HG03159 (cell line): ENCODE measurements at regions not wholly inside any gene's neighbourhood (a gene's known extent, or its start where the extent isn't known, plus 50 kb on each side); places are given as distances from the start of the nearest gene placed in this dataset.
"Not testable (repeated sequence)": the region's sequence is repeated elsewhere in the genome, so short reads cannot be mapped to it uniquely, and the experiment has no call there.

Source experiments
- ATAC-seq: cut with Tn5 transposase; IDR thresholded peaks from one replicate; pipeline ENCODE4 v1.9.1; 2021; ENCODE audit warnings: mild to moderate bottlenecking, moderate library complexity; ENCODE audit not compliant: unreplicated experiment

DNA sequence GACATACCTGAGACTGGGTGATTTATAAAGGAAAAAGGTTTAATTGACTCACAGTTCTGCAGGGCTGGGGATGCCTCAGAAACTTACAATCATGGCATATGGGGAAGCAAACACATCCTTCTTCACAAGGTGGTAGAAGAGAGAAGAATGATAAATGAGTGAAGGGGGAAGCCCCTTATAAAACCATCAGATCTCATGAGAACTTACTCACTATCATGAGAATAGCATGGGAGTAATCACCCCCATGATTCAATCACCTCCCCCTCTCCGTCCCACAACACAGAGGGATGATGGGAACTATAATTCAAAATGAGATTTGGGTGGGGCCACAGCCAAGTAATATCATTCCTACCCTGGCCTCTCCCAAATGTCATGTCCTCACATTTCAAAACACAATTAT lies 1206.0 kb upstream of the CELF4 start:
- ATAC-seq = not testable (repeated sequence)

DNA sequence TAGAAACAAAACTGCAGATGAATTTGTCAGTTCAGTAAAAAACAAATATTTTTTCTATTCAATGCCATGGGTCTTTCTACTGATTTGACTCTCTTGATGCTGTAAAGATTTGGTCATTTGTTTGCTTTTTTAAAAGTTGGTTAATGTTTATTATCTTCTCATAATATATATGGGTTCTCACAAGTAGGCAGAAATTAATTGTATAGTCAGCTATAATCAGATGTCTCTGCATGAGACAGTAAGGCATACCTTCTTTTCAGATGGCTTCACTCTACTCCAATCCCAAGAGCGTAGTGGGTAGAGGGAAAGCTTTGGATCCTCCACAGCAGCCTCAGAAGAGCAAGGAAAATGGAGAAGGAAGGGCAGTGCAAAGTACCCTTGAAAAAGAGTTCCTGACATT lies 1202.9 kb upstream of the CELF4 start:
- no peak for ATAC-seq

DNA sequence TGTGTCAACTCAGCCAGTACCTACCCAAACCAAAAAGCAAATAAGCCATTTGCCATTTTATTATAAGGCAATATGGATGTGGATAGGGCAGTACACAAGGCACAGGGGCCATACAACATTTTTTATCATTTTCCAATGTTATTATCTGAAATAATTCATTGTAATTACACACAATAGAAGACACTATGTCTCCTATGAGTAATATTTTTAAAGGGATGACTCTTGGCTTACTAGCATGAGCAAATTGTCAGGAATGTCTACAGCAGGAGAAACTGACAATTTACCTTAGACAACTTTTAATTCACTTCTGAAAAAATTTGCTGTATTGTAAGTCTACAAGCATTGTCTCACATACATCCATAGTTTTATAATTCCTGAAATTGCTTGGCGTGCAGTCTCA lies 1193.9 kb upstream of the CELF4 start:
- ATAC-seq = no peak

DNA sequence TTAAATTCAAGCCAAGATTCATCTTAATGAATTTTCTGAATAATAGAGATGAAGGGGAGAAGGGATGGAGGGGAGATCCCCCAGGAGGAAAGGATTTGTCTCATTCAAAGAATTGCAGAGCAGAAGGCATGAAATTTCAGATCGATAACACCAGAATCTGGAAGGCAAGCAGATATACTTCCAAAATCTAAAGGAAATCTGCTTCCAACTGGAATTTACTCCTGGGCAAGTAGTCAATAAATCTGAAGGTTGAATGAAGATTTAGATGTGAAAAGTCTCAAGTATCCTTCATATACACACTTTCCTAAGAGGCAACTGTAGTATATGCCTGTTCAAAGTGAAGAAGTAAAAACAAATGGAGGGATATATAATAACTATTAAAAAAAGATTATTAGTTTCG lies 1190.8 kb upstream of the CELF4 start:
- ATAC-seq = no peak

DNA sequence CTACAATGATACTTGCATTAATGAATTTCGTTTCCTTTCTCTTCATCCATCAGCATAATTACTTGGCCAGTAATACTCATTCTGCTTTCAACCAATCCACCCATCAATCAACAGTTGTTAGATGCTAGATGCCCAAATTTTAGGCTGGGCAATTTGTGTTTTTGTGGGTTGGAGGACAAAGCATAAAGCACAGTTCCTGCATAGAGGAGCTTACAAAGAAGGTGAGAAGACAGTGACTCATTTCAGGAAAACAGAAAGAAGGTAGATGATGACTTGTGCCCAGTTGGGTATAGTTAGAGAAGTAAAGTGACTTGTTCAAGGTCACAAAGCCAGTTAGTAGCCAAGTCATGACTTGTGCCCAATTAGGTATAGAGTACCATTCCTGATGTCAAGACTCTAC lies 1186.8 kb upstream of the CELF4 start:
- peak; percentile 63 for ATAC-seq

DNA sequence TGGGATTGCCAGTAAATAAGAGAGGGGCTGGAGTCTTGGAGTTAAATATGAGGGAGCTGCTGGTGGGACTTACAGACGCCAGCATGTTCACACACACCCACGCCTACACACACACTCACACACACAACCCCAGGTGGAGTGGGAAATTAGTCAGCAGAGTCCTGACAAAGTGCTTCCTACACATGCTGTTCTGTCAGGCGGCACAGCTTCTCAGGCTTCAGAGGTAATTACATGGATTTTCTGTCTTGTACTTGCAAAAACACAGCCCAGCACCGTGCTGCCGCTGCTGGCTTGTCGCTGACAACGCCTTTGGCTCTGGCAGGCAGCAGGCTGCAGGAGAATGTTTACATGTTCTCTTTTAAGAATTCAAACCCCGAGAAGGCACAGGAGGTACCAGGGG lies 1186.3 kb upstream of the CELF4 start:
- ATAC-seq = no peak

DNA sequence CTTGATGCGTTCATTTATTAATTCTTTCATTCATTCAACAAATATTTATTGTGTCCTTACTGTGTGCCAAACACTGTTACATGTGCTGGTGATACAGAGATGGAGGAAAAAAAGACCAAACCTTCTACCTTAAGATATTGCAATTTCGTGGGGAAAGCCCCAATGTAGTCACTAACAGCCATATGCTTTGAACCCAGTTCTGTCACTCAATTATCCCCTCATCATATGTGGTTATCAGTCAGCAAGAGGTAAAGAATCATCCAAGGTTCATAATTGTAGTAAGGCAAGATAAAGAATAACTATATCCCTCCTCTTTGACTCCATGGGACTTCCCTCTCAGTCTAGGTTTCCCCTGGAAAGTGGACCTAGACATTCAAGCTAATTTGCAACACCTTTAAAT lies 1185.6 kb upstream of the CELF4 start:
- ATAC-seq = no peak

DNA sequence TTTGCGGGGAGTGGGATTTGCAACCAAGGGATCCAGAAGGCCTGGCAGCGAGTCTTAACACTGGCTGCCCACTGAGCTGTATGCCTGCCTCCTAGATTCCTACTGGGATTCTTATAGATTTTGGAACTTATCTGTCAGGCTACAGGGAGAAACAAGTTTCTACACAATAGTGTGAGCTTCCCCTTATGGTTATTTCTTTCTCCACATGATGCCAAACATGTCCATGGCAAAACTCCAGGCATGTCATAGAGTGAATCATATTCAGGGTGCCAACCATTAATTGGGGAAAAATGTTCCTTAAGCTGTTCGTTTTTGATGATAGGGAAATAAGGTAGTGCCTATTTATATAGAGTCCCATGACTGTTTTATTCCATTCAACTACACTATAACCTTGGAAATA lies 1185.2 kb upstream of the CELF4 start:
- ATAC-seq = no peak

DNA sequence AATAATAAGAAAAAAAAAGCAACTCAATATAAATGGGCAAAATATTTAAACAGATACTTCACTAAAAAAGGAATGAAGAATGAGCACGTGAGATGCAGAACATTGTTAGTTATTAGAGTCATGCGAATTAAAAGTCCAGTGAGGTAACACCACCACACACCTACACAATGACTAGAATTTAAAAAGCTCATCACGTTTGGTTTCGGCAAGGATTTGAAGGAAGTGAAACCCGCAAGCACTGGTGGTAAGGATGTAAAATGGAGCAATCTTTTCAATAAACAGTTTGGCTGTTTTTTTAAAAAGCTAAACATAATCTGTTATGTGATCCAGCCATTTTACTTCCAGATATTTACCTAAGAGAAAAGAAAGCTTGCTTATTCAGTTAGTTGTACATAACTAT lies 1181.6 kb upstream of the CELF4 start:
- ATAC-seq = no peak

DNA sequence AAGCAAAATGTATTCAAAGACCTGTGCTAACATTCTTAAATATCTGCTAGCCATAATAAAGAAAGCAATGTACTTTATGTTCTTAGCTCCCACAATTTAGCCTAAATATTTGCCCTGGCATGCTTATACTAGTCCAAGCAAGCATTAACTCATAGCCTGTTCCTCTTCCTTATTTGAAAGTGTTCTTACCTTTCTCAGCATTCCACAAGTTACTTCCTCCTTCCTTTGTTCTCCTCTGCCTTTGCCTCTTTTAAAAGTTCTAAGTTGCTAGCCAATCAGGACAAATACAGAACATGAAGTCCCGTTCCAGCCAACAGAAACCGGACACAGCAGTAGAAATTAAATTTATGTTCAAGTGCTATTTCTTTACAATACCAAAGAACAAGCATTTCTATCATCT lies 1154.6 kb upstream of the CELF4 start:
- not testable (repeated sequence) for ATAC-seq

DNA sequence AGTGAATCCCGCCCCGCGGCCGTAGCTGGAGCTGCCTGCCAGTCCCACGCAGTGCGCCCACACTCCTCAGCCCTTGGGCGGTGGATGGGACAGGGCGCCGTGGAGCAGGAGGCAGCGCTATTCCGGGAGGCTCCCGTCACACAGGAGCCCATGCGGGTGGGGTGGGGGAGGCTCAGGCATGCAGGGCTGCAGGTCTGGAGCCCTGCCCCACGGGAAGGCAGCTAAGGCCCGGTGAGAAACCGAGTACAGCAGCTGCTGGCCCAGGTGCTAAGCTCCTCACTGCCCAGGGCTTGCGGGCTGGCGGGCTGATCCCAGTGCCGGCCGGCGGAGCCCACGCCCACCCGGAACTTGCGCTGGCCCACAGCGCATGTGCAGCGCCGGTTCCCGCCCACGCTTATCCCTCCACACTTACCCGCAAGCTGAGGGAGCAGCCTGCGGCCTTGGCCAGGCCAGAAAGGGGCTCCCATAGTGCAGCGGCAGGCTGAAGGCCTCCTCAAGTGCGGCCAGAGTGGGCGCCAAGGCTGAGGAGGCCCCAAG lies 1152.8 kb upstream of the CELF4 start:
- no peak for ATAC-seq

DNA sequence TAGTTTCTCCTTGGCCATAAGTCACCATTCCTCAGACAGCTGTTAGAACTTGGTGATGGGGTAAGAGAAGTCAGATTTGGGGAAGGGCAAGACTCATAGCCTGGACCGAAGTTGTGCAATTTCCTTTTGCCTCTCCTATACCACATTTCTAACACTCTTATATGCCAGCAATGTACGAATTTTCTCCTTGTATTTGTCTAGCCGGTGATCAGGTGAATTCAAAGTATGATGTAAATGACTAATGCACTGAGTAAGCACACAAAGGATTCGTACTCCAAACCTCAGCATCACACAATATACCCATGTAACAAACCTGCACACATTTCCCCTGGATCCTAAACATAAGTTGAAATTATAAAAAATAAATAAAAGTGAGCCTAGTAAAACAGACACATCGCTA lies 1143.5 kb upstream of the CELF4 start:
- no peak for ATAC-seq

DNA sequence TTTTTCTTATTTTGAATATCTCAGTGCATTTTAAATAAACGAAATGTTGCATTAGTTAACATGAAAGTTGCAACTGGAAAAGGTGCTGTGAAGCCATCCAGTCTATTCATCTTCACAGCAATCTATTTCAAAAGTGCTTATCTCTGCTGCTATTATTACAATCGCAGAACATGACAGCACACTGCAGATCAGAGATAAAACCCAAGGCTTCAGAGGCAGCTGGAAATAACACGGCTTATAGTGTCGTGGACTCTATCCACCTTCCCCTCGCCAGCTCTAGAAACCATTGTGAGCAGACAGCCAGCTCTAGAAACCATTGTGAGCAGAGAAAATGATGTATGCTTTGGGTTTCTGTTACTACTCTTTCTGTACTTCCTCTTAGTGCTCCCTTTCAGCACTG lies 1140.8 kb upstream of the CELF4 start:
- no peak for ATAC-seq

DNA sequence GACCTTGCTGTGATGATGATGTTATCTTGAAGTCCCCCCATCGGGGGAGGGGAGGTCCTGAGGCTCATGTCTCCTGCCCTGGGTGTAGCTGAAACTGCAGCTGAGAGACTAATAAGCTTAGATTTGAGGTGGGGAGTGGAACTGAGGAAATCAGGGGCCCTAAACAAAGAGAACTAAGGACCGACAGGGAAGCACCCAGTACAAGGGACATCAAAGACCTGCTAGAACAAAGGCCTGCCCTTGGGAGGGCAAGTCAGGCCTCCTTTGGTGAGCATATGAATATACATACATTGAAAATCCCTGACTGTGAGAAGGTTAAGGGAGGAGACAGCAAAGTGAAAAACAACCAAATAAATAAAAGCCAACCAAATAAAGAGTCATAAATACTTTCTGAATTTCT lies 1132.5 kb upstream of the CELF4 start:
- no peak for ATAC-seq

DNA sequence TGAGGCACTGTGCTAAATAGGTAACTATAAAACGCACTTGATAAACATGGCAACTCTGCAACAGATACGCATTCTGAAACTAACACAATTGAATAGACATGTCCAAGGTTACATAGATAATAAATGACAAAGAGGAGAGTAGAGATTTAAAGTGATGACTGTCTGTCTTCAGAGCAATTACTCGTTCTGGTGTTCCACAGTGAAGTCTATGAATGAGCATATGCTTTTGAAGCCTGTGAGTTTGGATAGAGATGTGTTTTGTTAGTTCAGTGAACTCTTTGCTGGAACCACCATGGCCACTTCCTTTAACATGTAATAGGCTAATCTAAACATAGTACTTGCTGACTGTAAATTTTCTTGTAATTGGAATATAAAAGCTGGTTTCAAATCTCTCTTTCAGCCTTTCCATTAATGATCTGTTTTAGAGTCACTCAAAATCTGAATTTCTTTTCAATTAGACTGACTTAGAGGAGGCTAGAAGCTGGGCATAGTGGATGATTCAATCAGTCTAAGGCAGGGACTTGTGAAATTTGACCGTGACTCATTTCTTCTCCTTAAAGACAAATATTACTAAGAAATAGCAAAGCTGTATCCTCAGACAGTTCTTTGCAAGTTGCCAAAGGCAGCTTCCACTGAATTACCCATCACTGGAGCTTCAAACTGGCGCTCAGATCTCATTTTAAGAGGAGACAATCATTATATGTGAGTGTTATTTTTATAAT lies 1130.1 kb upstream of the CELF4 start:
- ATAC-seq = no peak

DNA sequence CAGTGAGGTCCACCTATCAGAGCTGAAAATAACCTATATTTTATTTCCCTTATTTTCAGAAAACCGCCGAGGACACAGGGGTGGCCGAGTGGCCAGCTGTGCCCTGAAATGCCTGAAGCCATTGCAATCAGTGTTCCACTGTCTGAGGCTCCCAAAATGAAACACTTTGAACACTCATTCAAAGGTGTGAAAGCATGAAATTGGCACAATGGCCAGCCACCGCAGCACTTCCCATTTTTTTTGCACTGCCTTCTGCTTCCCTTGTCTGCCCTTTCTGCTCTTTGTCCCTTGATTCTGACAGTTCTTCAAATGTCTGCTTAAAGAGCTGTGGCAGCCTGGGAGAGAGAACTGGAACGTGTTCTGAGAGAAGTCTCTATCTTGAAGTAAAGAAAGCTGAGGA lies 1127.5 kb upstream of the CELF4 start:
- no peak for ATAC-seq

DNA sequence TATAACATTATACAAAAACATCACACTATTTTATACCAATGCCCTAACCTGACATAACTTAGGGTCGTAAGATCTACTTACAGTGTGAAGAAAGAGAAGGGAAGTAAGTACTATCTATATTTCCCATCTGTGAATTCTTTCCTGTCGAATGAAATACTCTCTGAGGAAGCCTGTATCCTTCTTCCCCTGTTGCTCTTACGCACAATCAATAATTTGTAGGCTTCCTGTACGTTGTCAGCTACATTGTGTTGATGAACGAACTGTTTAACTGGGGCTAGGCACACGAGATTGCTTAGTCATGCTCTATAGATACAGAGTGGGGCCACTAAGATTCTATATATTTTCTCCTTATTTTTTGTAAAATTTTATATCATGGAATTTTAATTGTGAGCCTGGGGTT lies 1125.0 kb upstream of the CELF4 start:
- no peak for ATAC-seq

DNA sequence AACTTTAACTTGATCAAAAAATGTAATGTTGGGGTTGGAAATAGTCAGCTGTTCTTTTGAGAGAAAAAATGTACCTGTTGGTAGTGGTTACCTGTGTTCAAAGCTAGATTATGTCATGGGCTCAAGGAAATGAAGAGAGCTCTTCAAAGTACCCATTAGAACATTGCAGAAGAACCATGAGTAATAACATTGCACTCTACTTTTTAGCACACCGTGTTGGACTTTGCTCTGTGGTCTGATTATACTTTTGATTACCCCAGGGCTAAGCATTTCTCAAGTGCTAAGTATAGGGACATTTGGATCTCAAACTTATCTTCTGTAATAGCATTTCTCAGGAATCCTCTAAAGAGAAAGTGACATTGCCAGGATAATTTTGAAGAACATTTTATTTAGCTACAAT lies 1122.8 kb upstream of the CELF4 start:
- ATAC-seq = no peak

DNA sequence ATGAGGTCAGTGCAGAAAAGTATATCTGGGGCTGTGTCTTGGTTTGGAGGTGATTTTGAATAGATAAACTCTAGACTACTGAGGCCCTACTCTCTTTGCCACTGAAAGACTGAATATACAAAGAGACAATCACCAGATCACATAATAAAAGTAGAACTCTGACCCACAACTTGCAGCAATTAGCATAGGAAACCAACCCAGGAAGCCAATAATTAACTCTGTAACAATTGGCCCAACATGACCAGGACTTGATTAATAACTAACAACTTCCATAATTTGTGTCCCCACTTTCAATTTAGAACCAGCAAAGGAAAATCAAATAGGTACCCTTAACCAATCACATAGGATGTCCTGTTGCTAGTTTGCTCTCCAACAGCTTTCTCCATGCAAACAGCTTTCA lies 1104.9 kb upstream of the CELF4 start:
- ATAC-seq = no peak

DNA sequence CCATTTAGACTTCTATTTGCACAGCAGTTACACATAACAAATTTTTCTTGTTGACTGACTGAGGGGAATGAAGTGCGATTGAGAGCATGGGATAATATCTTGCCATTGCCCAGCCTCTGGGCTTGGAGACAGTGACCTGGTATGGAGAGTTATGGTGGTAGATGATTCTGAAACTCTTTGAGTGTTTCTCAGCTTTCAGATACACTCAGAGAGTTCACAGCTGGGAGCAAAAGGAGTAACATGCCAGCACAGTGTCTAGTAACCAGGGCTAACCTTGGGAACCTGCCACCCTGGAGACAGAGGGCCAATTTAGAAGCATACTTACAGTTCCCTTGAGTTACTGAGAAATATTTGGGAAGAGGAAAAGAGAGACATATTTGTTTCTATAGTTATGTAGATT lies 1099.3 kb upstream of the CELF4 start:
- no peak for ATAC-seq

DNA sequence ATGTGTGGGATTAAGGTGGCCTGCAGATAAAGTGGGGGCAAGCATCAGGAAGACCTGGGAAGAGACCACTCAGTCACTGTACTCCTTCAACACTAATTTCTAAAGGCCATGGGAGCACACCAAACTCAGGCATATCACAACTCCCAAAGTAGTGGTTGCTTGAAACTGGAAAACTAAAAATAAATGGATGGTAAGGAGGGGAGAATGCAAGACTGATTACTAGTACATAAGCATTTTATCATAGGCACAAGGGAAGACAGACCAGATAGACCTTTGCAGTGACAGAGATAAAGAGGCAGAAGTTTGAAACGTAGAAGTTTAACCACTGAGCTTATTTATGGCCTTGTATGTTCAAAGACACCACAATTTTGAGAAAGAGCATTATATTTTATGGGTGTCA lies 1098.1 kb upstream of the CELF4 start:
- no peak for ATAC-seq

DNA sequence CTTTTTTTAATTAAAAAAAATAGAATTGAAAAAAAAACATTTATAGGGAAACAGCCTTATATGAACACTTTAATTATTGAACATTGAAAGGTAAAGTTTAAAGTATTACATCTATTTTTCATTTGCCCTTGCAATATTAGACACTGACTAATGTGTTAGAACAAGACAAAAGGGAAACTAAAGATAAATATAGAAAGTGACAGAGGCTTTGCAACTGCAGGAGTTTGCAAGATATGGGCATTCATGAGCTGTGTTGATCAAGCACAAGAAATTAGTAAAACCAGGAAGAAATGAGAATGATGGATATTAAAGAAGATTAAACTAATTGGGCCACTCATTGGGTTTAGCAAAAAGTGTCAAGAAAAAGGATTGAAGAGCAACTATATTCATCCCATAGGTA lies 1097.7 kb upstream of the CELF4 start:
- ATAC-seq = no peak

DNA sequence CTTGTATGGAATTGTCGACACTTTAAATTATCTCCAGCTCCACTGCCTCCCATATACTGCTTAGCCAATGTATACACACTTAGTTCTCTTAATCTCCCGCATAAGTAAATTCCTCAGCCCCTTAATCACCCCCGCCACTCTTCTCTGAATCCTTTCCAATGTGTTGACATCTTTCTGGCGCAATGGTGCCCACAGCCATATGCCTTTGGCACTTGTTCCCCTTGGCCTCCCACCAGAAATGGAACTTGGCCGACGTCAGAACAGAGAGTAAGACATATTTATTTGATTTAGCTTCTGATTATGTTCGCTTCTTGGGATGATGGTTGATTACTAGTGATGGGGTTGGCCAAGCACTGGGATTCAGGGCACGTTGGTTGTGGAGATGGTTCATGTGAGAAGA lies 1089.3 kb upstream of the CELF4 start:
- no peak for ATAC-seq
